Esophagus muscularis mucosa (tissue), 4 donors: ENCODE measurements at regions not wholly inside any gene's neighbourhood (a gene's known extent, or its start where the extent isn't known, plus 50 kb on each side); places are given as distances from the start of the nearest gene placed in this dataset.

ENCODE experiments used
- EP300 ChIP-seq: sonication (generic); formaldehyde crosslinking; IDR thresholded peaks from one replicate; pipeline ENCODE4 v1.6.1; 2017; ENCODE audit warnings: antibody characterized with exemption
- POLR2A ChIP-seq: fragments of 450-650 bp; IDR thresholded peaks from one replicate; pipeline ENCODE4 v1.6.1; 2017; ENCODE audit warnings: antibody characterized with exemption, moderate library complexity, mild to moderate bottlenecking, low read depth
- TF ChIP-seq, protein P1 (sequence below), 3 experiments: fragments of 200-600 bp in 2 of 3; fragments of 450-650 bp in 1 of 3; sonication (generic) in 2 of 3; IDR thresholded peaks; one replicate each; pipeline ENCODE4 v1.5.1; 2017 to 2019; ENCODE audit warnings: antibody characterized with exemption in 3 of 3, mild to moderate bottlenecking in 2 of 3, moderate library complexity in 1 of 3

GRCh38 chr5:96062836-96063235 is 101.2 kb upstream of the ELL2 start:
- TF ChIP-seq, protein P1, sequence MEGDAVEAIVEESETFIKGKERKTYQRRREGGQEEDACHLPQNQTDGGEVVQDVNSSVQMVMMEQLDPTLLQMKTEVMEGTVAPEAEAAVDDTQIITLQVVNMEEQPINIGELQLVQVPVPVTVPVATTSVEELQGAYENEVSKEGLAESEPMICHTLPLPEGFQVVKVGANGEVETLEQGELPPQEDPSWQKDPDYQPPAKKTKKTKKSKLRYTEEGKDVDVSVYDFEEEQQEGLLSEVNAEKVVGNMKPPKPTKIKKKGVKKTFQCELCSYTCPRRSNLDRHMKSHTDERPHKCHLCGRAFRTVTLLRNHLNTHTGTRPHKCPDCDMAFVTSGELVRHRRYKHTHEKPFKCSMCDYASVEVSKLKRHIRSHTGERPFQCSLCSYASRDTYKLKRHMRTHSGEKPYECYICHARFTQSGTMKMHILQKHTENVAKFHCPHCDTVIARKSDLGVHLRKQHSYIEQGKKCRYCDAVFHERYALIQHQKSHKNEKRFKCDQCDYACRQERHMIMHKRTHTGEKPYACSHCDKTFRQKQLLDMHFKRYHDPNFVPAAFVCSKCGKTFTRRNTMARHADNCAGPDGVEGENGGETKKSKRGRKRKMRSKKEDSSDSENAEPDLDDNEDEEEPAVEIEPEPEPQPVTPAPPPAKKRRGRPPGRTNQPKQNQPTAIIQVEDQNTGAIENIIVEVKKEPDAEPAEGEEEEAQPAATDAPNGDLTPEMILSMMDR (IDR thresholded peaks at IDR 0.05) = no peak
- TF ChIP-seq POLR2A = no peak
- TF ChIP-seq EP300 = no peak
